ENCODE measurements at regions not wholly inside any gene's neighbourhood (a gene's known extent, or its start where the extent isn't known, plus 50 kb on each side); places are given as distances from the start of the nearest gene placed in this dataset.

DNA sequence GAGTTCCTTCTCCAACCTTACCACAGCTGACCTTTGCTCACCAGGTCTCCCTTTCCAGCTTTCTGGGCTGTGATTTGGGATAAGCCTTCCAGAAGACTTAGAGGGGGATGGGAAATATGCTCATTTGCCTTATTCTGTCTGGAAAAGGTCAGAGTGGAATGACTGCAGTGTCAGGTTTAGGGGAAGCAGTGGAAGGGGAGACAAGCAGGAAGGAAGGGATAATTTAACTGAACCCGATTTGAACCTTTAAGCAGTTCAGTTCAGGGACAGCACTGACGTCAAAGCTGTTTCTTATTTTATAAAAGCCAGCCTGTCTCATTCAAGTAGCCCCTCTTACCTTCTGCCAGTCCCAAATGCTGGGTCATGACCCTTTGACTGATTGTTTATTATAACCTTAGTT lies 418.4 kb upstream of the RARB start:
- TF ChIP-seq CTCF (IDR thresholded peaks at IDR 0.05) = no peak
- no peak for TF ChIP-seq POLR2A (IDR thresholded peaks at IDR 0.05)

Data from testis (tissue), 2 donors.